H9 (cell line): ENCODE measurements at regions not wholly inside any gene's neighbourhood (a gene's known extent, or its start where the extent isn't known, plus 50 kb on each side); places are given as distances from the start of the nearest gene placed in this dataset.

ENCODE experiments used
- DNase-seq: peaks from one replicate; pipeline ENCODE4 v3.0.0-alpha.2; 2017
- H2AFZ ChIP-seq: one replicate; pipeline ENCODE4 v1.6.1; 2013; ENCODE audit warnings: mild to moderate bottlenecking, low read length, control low read depth, moderate library complexity
- H2AK5ac ChIP-seq: 2 replicates; pipeline ENCODE4 v1.6.1; 2013; ENCODE audit warnings: low read length, control low read depth, mixed read lengths; ENCODE audit not compliant: insufficient read length
- H2BK120ac ChIP-seq: one replicate; pipeline ENCODE4 v1.6.1; 2013; ENCODE audit warnings: low read depth, mild to moderate bottlenecking, low read length, control low read depth, inconsistent platforms; ENCODE audit not compliant: poor library complexity, severe bottlenecking
- H2BK12ac ChIP-seq: 2 replicates; pipeline ENCODE4 v1.6.1; 2013; ENCODE audit warnings: low read length, control low read depth, mixed read lengths, low read depth; ENCODE audit not compliant: insufficient read length
- H2BK15ac ChIP-seq: 2 replicates; pipeline ENCODE4 v1.6.1; 2013; ENCODE audit warnings: low read depth, low read length, control low read depth
- H2BK20ac ChIP-seq: one replicate; pipeline ENCODE4 v1.6.1; 2013; ENCODE audit warnings: low read depth, mild to moderate bottlenecking, low read length, control low read depth, inconsistent platforms; ENCODE audit not compliant: poor library complexity, severe bottlenecking
- H2BK5ac ChIP-seq: 2 replicates; pipeline ENCODE4 v1.6.1; 2013; ENCODE audit warnings: low read length, control low read depth, mixed read lengths; ENCODE audit not compliant: insufficient read length
- H3K14ac ChIP-seq: 2 replicates; pipeline ENCODE4 v1.6.1; 2013; ENCODE audit warnings: low read length, control low read depth; ENCODE audit not compliant: insufficient read depth
- H3K18ac ChIP-seq: 2 replicates; pipeline ENCODE4 v1.6.1; 2013; ENCODE audit warnings: low read depth, mild to moderate bottlenecking, mixed read lengths, low read length, control low read depth; ENCODE audit not compliant: insufficient read length
- H3K23ac ChIP-seq: 2 replicates; pipeline ENCODE4 v1.6.1; 2013; ENCODE audit warnings: low read length, control low read depth, mixed read lengths, low read depth; ENCODE audit not compliant: insufficient read length
- H3K23me2 ChIP-seq: 2 replicates; pipeline ENCODE4 v1.6.1; 2013; ENCODE audit warnings: low read depth, mild to moderate bottlenecking, mixed read lengths, low read length, control low read depth; ENCODE audit not compliant: insufficient read length, poor library complexity, severe bottlenecking
- H3K27ac ChIP-seq: 2 replicates; pipeline ENCODE4 v1.5.1; 2013; ENCODE audit warnings: low read length, control low read depth, mixed read lengths, low read depth; ENCODE audit not compliant: insufficient read length
- H3K27me3 ChIP-seq: 2 replicates; pipeline ENCODE4 v1.6.1; 2013; ENCODE audit warnings: low read length, control low read depth, inconsistent platforms; ENCODE audit not compliant: insufficient read depth
- H3K4ac ChIP-seq: 2 replicates; pipeline ENCODE4 v1.6.1; 2013; ENCODE audit warnings: low read depth, mild to moderate bottlenecking, control low read depth, inconsistent platforms, low read length, moderate library complexity
- H3K4me1 ChIP-seq: 2 replicates; pipeline ENCODE4 v1.6.1; 2013; ENCODE audit warnings: low read length, control low read depth, inconsistent platforms; ENCODE audit not compliant: insufficient read depth
- H3K4me2 ChIP-seq: 2 replicates; pipeline ENCODE4 v1.6.1; 2013; ENCODE audit warnings: low read length, control low read depth, mixed read lengths; ENCODE audit not compliant: insufficient read length, insufficient read depth
- H3K56ac ChIP-seq: 2 replicates; pipeline ENCODE4 v1.6.1; 2013; ENCODE audit warnings: low read depth, mild to moderate bottlenecking, mixed read lengths, low read length, control low read depth; ENCODE audit not compliant: insufficient read length
- H3K79me1 ChIP-seq: 2 replicates; pipeline ENCODE4 v1.6.1; 2013; ENCODE audit warnings: low read depth, mild to moderate bottlenecking, moderate library complexity, low read length, control low read depth, inconsistent platforms; ENCODE audit not compliant: insufficient read depth, poor library complexity, severe bottlenecking
- H3K79me2 ChIP-seq: 2 replicates; pipeline ENCODE4 v1.6.1; 2013; ENCODE audit warnings: low read length, control low read depth, inconsistent platforms; ENCODE audit not compliant: insufficient read depth
- H3K9ac ChIP-seq: 2 replicates; pipeline ENCODE4 v1.6.1; 2013; ENCODE audit warnings: low read length, control low read depth, mixed read lengths; ENCODE audit not compliant: insufficient read length; ENCODE audit errors: extremely low read depth
- H3K9me3 ChIP-seq: one replicate; pipeline ENCODE4 v1.6.1; 2013; ENCODE audit warnings: low read depth, low read length, inconsistent platforms; ENCODE audit not compliant: control insufficient read depth
- H3T11ph ChIP-seq: one replicate; pipeline ENCODE4 v1.6.1; 2013; ENCODE audit warnings: mild to moderate bottlenecking, low read length, control low read depth, inconsistent platforms
- H4K20me1 ChIP-seq: one replicate; pipeline ENCODE4 v1.6.1; 2013; ENCODE audit not compliant: control insufficient read depth, insufficient read length, insufficient read depth
- H4K5ac ChIP-seq: 2 replicates; pipeline ENCODE4 v1.6.1; 2013; ENCODE audit warnings: low read depth, mild to moderate bottlenecking, mixed read lengths, low read length, control low read depth; ENCODE audit not compliant: insufficient read length
- H4K8ac ChIP-seq: replicated peaks from 2 replicates; pipeline ENCODE4 v1.6.1; 2013; ENCODE audit warnings: low read length, control low read depth, mixed read lengths, low read depth; ENCODE audit not compliant: insufficient read length
- H4K91ac ChIP-seq: 2 replicates; pipeline ENCODE4 v1.6.1; 2013; ENCODE audit warnings: low read depth, mild to moderate bottlenecking, moderate library complexity, mixed read lengths, low read length, control low read depth; ENCODE audit not compliant: insufficient read length
- H3K27ac Mint-ChIP-seq, 3 experiments: 2 replicates in 2 of 3; 3 replicates in 1 of 3; pipeline ENCODE4 v1.8.0; 2020 to 2021; ENCODE audit warnings: mixed read lengths in 3 of 3, mild to moderate bottlenecking in 1 of 3, moderate library complexity in 1 of 3
- H3K27me3 Mint-ChIP-seq: 2 replicates; pipeline ENCODE4 v1.8.0; 2021; ENCODE audit warnings: low read depth, mild to moderate bottlenecking, moderate library complexity, mixed read lengths
- H3K36me3 Mint-ChIP-seq, 3 experiments: 2 replicates in 2 of 3; 3 replicates in 1 of 3; pipeline ENCODE4 v1.8.0; 2020 to 2021; ENCODE audit warnings: low read depth in 3 of 3, mixed read lengths in 3 of 3; ENCODE audit not compliant: insufficient read depth in 1 of 3
- H3K4me1 Mint-ChIP-seq, 2 experiments: 2 replicates each; pipeline ENCODE4 v1.8.0; 2020; ENCODE audit warnings: mixed read lengths in 2 of 2
- H3K4me3 Mint-ChIP-seq, 2 experiments: 2 replicates in 1 of 2; 3 replicates in 1 of 2; pipeline ENCODE4 v1.8.0; 2020 to 2021; ENCODE audit warnings: mild to moderate bottlenecking in 2 of 2, mixed read lengths in 2 of 2, moderate library complexity in 1 of 2
- H3K9me3 Mint-ChIP-seq, 2 experiments: 2 replicates in 1 of 2; 3 replicates in 1 of 2; pipeline ENCODE4 v1.8.0; 2020; ENCODE audit warnings: mild to moderate bottlenecking in 2 of 2, mixed read lengths in 2 of 2, moderate library complexity in 1 of 2
- WGBS: extraction: QIAGEN DNeasy Blood & Tissue Kit; methylation state at CpG from one replicate; pipeline ENCODE4 v1.1.7; 2013; ENCODE audit warnings: missing lambda C conversion rate, low lambda C conversion rate, mixed read lengths; ENCODE audit not compliant: insufficient read length; ENCODE audit errors: extremely low coverage; 5-methylcytosine and 5-hydroxymethylcytosine counted together
- TF ChIP-seq, protein P1 (sequence below): fragments of 200-600 bp; sonication (generic); conservative IDR thresholded peaks from 3 replicates; pipeline ENCODE4 v1.8.0; 2021; ENCODE audit warnings: antibody characterized with exemption, mild to moderate bottlenecking

GRCh38 chr2:40611196-40611595 is 159.3 kb upstream of the SLC8A1 start:
- no peaks in the 10 kb centered on the region for H4K20me1 ChIP-seq
- H3K23ac ChIP-seq, result no peak overlapping the region
- no peak overlapping the region for H2BK15ac ChIP-seq
- no peak overlapping the region for H4K5ac ChIP-seq
- no peak overlapping the region for H3K27ac Mint-ChIP-seq
- H3K9ac ChIP-seq, result no peak overlapping the region
- no peak overlapping the region for H3K14ac ChIP-seq
- no peaks in the 10 kb centered on the region for H3K4me1 ChIP-seq
- TF ChIP-seq, protein P1, sequence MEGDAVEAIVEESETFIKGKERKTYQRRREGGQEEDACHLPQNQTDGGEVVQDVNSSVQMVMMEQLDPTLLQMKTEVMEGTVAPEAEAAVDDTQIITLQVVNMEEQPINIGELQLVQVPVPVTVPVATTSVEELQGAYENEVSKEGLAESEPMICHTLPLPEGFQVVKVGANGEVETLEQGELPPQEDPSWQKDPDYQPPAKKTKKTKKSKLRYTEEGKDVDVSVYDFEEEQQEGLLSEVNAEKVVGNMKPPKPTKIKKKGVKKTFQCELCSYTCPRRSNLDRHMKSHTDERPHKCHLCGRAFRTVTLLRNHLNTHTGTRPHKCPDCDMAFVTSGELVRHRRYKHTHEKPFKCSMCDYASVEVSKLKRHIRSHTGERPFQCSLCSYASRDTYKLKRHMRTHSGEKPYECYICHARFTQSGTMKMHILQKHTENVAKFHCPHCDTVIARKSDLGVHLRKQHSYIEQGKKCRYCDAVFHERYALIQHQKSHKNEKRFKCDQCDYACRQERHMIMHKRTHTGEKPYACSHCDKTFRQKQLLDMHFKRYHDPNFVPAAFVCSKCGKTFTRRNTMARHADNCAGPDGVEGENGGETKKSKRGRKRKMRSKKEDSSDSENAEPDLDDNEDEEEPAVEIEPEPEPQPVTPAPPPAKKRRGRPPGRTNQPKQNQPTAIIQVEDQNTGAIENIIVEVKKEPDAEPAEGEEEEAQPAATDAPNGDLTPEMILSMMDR, result no peak
- H4K91ac ChIP-seq, result no peak overlapping the region
- no peak overlapping the region for H2BK20ac ChIP-seq
- no peaks in the 10 kb centered on the region for H3K9me3 ChIP-seq
- H2AFZ ChIP-seq, result no peak overlapping the region
- H2BK12ac ChIP-seq, result no peak overlapping the region
- H3K4me2 ChIP-seq, result no peak overlapping the region
- no peak overlapping the region for H3K4me3 Mint-ChIP-seq
- H3K4ac ChIP-seq, result no peak overlapping the region
- no peaks in the 10 kb centered on the region for H3K79me2 ChIP-seq
- H2BK120ac ChIP-seq, result no peak overlapping the region
- H3K18ac ChIP-seq, result no peak overlapping the region
- no CpG with 5 or more reads among the region's 4 CpGs for WGBS
- no peaks in the 10 kb centered on the region for H3K36me3 Mint-ChIP-seq
- H4K8ac ChIP-seq, result no peak overlapping the region
- no peak overlapping the region for H3K27ac ChIP-seq
- H3K4me1 Mint-ChIP-seq, result peaks cover 0 to 2% of the 10 kb centered on the region in 2 experiments; a peak in 2 of 4 replicates
- no peak for DNase-seq
- H2AK5ac ChIP-seq, result no peak overlapping the region
- no peaks in the 10 kb centered on the region for H3K79me1 ChIP-seq
- H3K23me2 ChIP-seq, result no peaks in the 10 kb centered on the region
- H3K27me3 ChIP-seq, result no peaks in the 10 kb centered on the region
- H2BK5ac ChIP-seq, result no peak overlapping the region
- no peak overlapping the region for H3K56ac ChIP-seq
- no peaks in the 10 kb centered on the region for H3K27me3 Mint-ChIP-seq
- H3K9me3 Mint-ChIP-seq, result peaks cover 0 to 5% of the 10 kb centered on the region in 2 experiments; a peak in 1 of 5 replicates
- H3T11ph ChIP-seq, result no peak overlapping the region
